IMR-90 (cell line): ENCODE measurements at regions not wholly inside any gene's neighbourhood (a gene's known extent, or its start where the extent isn't known, plus 50 kb on each side); places are given as distances from the start of the nearest gene placed in this dataset.

Source experiments
- ATAC-seq: fragments of 200-7000 bp; cut with Tn5 transposase; 2 replicates; pipeline ENCODE4 v1.9.1; 2020; ENCODE audit warnings: low read depth, mild to moderate bottlenecking, moderate library complexity
- BruUV-seq: library from RNA; stranded (reverse); fragments of 400-500 nt; replicated peaks from 2 replicates; lab custom pipeline; 2021; lab: Mats Ljungman, UMichigan
- CTCF ChIA-PET: fragments of 300-600 bp; formaldehyde crosslinking; extraction: SDS; loops from one replicate; lab custom pipeline; 2021; ENCODE audit warnings: antibody characterized with exemption; lab: Yijun Ruan, JAX
- POLR2A ChIA-PET: fragments of 300-600 bp; sonication (Branson Sonifier 250); formaldehyde crosslinking; loops from one replicate; lab custom pipeline; 2022; ENCODE audit warnings: antibody characterized with exemption; ENCODE audit not compliant: unreplicated experiment; lab: Charles Lee
- DNase-seq: peaks from one replicate; pipeline ENCODE4 v3.0.0; 2013
- H2AFZ ChIP-seq: replicated peaks from 2 replicates; pipeline ENCODE3; 2013; ENCODE audit warnings: low read length, mild to moderate bottlenecking; ENCODE audit not compliant: poor library complexity
- H2AK5ac ChIP-seq: 2 replicates; pipeline ENCODE4 v1.6.1; 2013; ENCODE audit warnings: low read depth, low read length, inconsistent platforms
- H2AK9ac ChIP-seq: replicated peaks from 2 replicates; pipeline ENCODE3; 2013; ENCODE audit warnings: mild to moderate bottlenecking, low read depth, low read length, moderate library complexity; ENCODE audit not compliant: poor library complexity
- H2BK120ac ChIP-seq: 2 replicates; pipeline ENCODE4 v1.6.1; 2013; ENCODE audit warnings: low read depth, low read length, inconsistent platforms
- H2BK15ac ChIP-seq: 3 replicates; pipeline ENCODE4 v1.6.1; 2013; ENCODE audit warnings: low read depth, low read length, inconsistent platforms
- H2BK20ac ChIP-seq: 2 replicates; pipeline ENCODE4 v1.6.1; 2013; ENCODE audit warnings: low read depth, mild to moderate bottlenecking, inconsistent platforms, low read length, moderate library complexity
- H2BK5ac ChIP-seq: 2 replicates; pipeline ENCODE4 v1.6.1; 2013; ENCODE audit warnings: mild to moderate bottlenecking, low read depth, low read length, inconsistent platforms; ENCODE audit not compliant: poor library complexity, severe bottlenecking
- H3K14ac ChIP-seq: replicated peaks from 2 replicates; pipeline ENCODE4 v1.6.1; 2013; ENCODE audit warnings: low read depth, low read length, inconsistent platforms
- H3K18ac ChIP-seq: 2 replicates; pipeline ENCODE4 v1.6.1; 2013; ENCODE audit warnings: low read depth, low read length, control low read depth
- H3K23ac ChIP-seq: 2 replicates; pipeline ENCODE4 v1.6.1; 2013; ENCODE audit warnings: low read depth, low read length, inconsistent platforms
- H3K27ac ChIP-seq: 2 replicates; pipeline ENCODE4 v1.5.1; 2013; ENCODE audit warnings: mild to moderate bottlenecking, control low read depth, low read length; ENCODE audit not compliant: insufficient read depth
- H3K27me3 ChIP-seq: 2 replicates; pipeline ENCODE4 v1.6.1; 2013; ENCODE audit warnings: low read length; ENCODE audit not compliant: control insufficient read depth, insufficient read depth
- H3K36me3 ChIP-seq: 2 replicates; pipeline ENCODE4 v1.6.1; 2013; ENCODE audit warnings: low read length, mixed read lengths; ENCODE audit not compliant: control insufficient read depth, insufficient read depth
- H3K4ac ChIP-seq: 2 replicates; pipeline ENCODE4 v1.6.1; 2013; ENCODE audit warnings: low read depth, low read length, inconsistent platforms
- H3K4me1 ChIP-seq: 2 replicates; pipeline ENCODE4 v1.6.1; 2013; ENCODE audit warnings: low read length, mixed read lengths; ENCODE audit not compliant: control insufficient read depth, insufficient read depth
- H3K4me2 ChIP-seq: 2 replicates; pipeline ENCODE4 v1.6.1; 2013; ENCODE audit warnings: low read depth, mild to moderate bottlenecking, control low read depth, low read length, moderate library complexity
- H3K4me3 ChIP-seq: 2 replicates; pipeline ENCODE4 v1.5.1; 2013; ENCODE audit warnings: low read depth, mild to moderate bottlenecking, control low read depth, low read length, moderate library complexity; ENCODE audit not compliant: insufficient read depth
- H3K56ac ChIP-seq: 2 replicates; pipeline ENCODE4 v1.6.1; 2013; ENCODE audit warnings: low read length, inconsistent platforms; ENCODE audit not compliant: insufficient read depth; ENCODE audit errors: extremely low read depth
- H3K79me1 ChIP-seq, 2 experiments: 2 replicates each; pipeline ENCODE4 v1.6.1; 2013; ENCODE audit warnings: low read length in 2 of 2, inconsistent platforms in 1 of 2, low read depth in 1 of 2
- H3K9ac ChIP-seq: 2 replicates; pipeline ENCODE4 v1.6.1; 2013; ENCODE audit warnings: low read depth, low read length, control low read depth
- H3K9me1 ChIP-seq: 2 replicates; pipeline ENCODE4 v1.6.1; 2013; ENCODE audit warnings: low read length, inconsistent platforms; ENCODE audit not compliant: insufficient read depth
- H3K9me3 ChIP-seq: 2 replicates; pipeline ENCODE4 v1.6.1; 2013; ENCODE audit warnings: low read length; ENCODE audit not compliant: control insufficient read depth, insufficient read depth
- H4K20me1 ChIP-seq: 2 replicates; pipeline ENCODE4 v1.6.1; 2013; ENCODE audit warnings: low read length, inconsistent platforms; ENCODE audit not compliant: insufficient read depth
- H4K5ac ChIP-seq: 2 replicates; pipeline ENCODE4 v1.6.1; 2013; ENCODE audit warnings: mild to moderate bottlenecking, low read depth, low read length, control low read depth
- H4K8ac ChIP-seq, 2 experiments: 2 replicates each; pipeline ENCODE4 v1.6.1; 2013; ENCODE audit warnings: low read depth in 2 of 2, low read length in 2 of 2, control low read depth in 1 of 2, inconsistent platforms in 1 of 2
- H4K91ac ChIP-seq: 2 replicates; pipeline ENCODE4 v1.6.1; 2013; ENCODE audit warnings: low read depth, low read length, inconsistent platforms; ENCODE audit not compliant: insufficient read depth
- CEBPB ChIP-seq: IDR thresholded peaks from 2 replicates; pipeline ENCODE4 v1.6.1; 2012; ENCODE audit warnings: low read depth, low read length, improper control_type of control experiment
- ELK1 ChIP-seq: fragments of 150-350 bp; IDR thresholded peaks from 2 replicates; pipeline ENCODE4 v1.6.1; 2016; ENCODE audit warnings: low read depth, mild to moderate bottlenecking, low read length, moderate library complexity, borderline replicate concordance
- FOS ChIP-seq: fragments of 150-350 bp; IDR thresholded peaks from 2 replicates; pipeline ENCODE4 v1.6.1; 2016; ENCODE audit warnings: low read depth, low read length
- MAZ ChIP-seq: IDR thresholded peaks from 2 replicates; pipeline ENCODE4 v1.6.1; 2012; ENCODE audit warnings: low read depth, mild to moderate bottlenecking, low read length, improper control_type of control experiment, moderate library complexity, borderline replicate concordance
- MXI1 ChIP-seq: IDR thresholded peaks from 2 replicates; pipeline ENCODE4 v1.6.1; 2012; ENCODE audit warnings: low read depth, mild to moderate bottlenecking, low read length, moderate library complexity, borderline replicate concordance
- RAD21 ChIP-seq: IDR thresholded peaks from 2 replicates; pipeline ENCODE4 v1.6.1; 2012; ENCODE audit warnings: low read length, improper control_type of control experiment
- RCOR1 ChIP-seq: IDR thresholded peaks from 2 replicates; pipeline ENCODE4 v1.6.1; 2012; ENCODE audit warnings: mild to moderate bottlenecking, low read length, improper control_type of control experiment; ENCODE audit not compliant: insufficient replicate concordance
- USF2 ChIP-seq: fragments of 150-350 bp; IDR thresholded peaks from 2 replicates; pipeline ENCODE4 v1.6.1; 2017; ENCODE audit warnings: mild to moderate bottlenecking, antibody characterized with exemption, low read length, low read depth
- WGBS, 2 experiments: methylation state at CpG; one replicate each; pipeline versions ENCODE4 v1.1.5 to v1.1.7; 2013; ENCODE audit warnings: missing lambda C conversion rate in 2 of 2; ENCODE audit not compliant: insufficient read length in 1 of 2; ENCODE audit errors: extremely low coverage in 2 of 2; 5-methylcytosine and 5-hydroxymethylcytosine counted together
- dilution Hi-C: fragments of 300-500 bp; cut with HindIII; formaldehyde crosslinking; loops from one replicate; pipeline ENCODE4 v1.14.3; 2018; ENCODE audit warnings: low sequenced_read_pairs; ENCODE audit not compliant: unreplicated experiment
- in situ Hi-C: fragments of 300-500 bp; cut with MboI; formaldehyde crosslinking; loops from 3 replicates; pipeline ENCODE4 v1.14.3; 2019; ENCODE audit warnings: low sequenced_read_pairs, inconsistent platforms, mixed read lengths
- intact Hi-C: fragments of 100-400 bp; cut with micrococcal nuclease; formaldehyde crosslinking; loops from 2 replicates; pipeline ENCODE4 v1.10.0; 2022

- Histone ChIP-seq H4K5ac (no peak overlapping the region), H2BK15ac (no peak overlapping the region), H3K4me3 (no peak overlapping the region), H3K27me3 (no peaks in the 10 kb centered on the region), H2BK120ac (no peak overlapping the region), H4K91ac (no peak overlapping the region), H3K23ac (no peak overlapping the region), H2AK5ac (no peak overlapping the region), H3K79me1 (no peaks in the 10 kb centered on the region), H3K4me1 (no peaks in the 10 kb centered on the region), H3K18ac (no peak overlapping the region), H3K56ac (no peak overlapping the region), H3K9me1 (no peaks in the 10 kb centered on the region), H2BK20ac (no peak overlapping the region), H2AFZ (no peak overlapping the region), H3K27ac (no peak overlapping the region), H3K9me3 (0 out of 2 replicates have a peak, but pooled peaks cover 2% of the 10 kb centered on the region), H3K4me2 (no peak overlapping the region), H4K8ac (no peak overlapping the region), H3K14ac (no peak overlapping the region), H2BK5ac (no peak overlapping the region), H3K36me3 (no peaks in the 10 kb centered on the region), H2AK9ac (no peak overlapping the region), H3K9ac (no peak overlapping the region), H4K20me1 (no peaks in the 10 kb centered on the region), H3K4ac (no peak overlapping the region)
- intact Hi-C loops (no loop called here), dilution Hi-C loops (no loop called here), in situ Hi-C loops (no loop called here)
- ChIA-PET POLR2A (no interaction called here), CTCF (no interaction called here)
- WGBS, 2 experiments: no CpG with 5 or more reads among the region's 3 CpGs
- ATAC-seq (no peak), DNase-seq (no peak)
- TF ChIP-seq MAZ (no peak), MXI1 (no peak), CEBPB (no peak), ELK1 (no peak), USF2 (no peak), RAD21 (no peak), RCOR1 (no peak), FOS (no peak)
- BruUV-seq: no TSS peak
Observed at GRCh38 chr12:40597133-40597532, 95.1 kb upstream of the CNTN1 start.
